ENCODE measurements at regions not wholly inside any gene's neighbourhood (a gene's known extent, or its start where the extent isn't known, plus 50 kb on each side); places are given as distances from the start of the nearest gene placed in this dataset.

DNA sequence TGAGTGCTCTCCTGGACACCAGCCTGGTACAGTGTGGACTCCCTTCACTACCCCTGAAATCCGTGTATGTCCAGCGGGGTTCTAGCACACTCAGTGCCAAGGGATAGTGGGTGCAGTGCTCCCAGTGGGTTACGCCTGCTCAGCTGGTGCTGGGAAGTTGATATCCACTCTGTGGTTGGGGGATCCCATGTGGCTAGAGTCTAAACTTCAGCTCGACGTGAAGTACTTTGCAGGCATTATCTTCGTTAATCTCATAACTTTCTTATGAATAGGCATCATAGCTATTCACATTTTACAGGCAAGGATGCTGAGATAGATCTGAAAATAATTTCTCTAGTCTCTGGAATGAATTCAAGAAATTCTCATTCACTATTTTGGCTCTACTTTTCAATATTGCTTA, 433.2 kb upstream of the HTR2A start:
- Histone ChIP-seq H3K9me3 (ENCODE audit: control insufficient read depth in 4 of 4, low read length in 3 of 4) (no peaks in the 10 kb centered on the region), H3K9ac (ENCODE audit: low read depth in 1 of 2, low read length in 2 of 2) (no peak overlapping the region), H3K27ac (ENCODE audit: low read depth in 1 of 2, low read length in 2 of 2) (no peak overlapping the region), H3K36me3 (ENCODE audit: control insufficient read depth in 4 of 4, insufficient read depth in 3 of 4, low read depth in 1 of 4, low read length in 3 of 4) (no peaks in the 10 kb centered on the region), H3K4me1 (ENCODE audit: control insufficient read depth in 4 of 4, insufficient read depth in 4 of 4, low read length in 3 of 4) (no peaks in the 10 kb centered on the region), H3K4me3 (ENCODE audit: low read depth in 1 of 3, low read length in 3 of 3) (no peak overlapping the region), H3K27me3 (ENCODE audit: control insufficient read depth in 4 of 4, insufficient read depth in 4 of 4, low read length in 3 of 4) (no peaks in the 10 kb centered on the region)
- no peak for DNase-seq (ENCODE audit: low spot score)
- TF ChIP-seq EGR1 (IDR thresholded peaks at IDR 0.05; ENCODE audit: low read depth in 2 of 2), result no peak
- no peak for TF ChIP-seq SP1 (IDR thresholded peaks at IDR 0.05)
- WGBS, result 84% methylated on average over 6 of the region's 6 CpGs

DNA sequence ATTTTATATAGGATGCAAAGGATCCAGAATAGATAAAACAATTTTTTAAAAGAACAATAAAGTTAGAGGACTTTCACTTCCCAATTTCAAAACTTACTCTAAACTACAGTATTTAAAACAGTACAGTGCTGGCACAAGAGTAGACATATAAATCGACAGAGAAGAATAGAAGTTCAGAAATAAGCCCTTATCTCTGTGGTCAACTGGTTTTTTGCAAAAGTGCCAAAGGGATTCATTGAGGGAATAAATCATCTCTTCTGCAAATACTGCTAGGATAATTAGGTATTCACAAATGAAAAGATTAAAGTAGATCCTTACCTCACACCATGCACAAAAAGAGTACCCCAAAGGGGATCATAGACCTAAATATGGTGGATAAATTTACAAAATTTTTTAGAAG, 431.0 kb upstream of the HTR2A start:
- Histone ChIP-seq H3K27ac (ENCODE audit: low read depth in 1 of 2, low read length in 2 of 2) (no peak overlapping the region), H3K9ac (ENCODE audit: low read depth in 1 of 2, low read length in 2 of 2) (no peak overlapping the region), H3K9me3 (ENCODE audit: control insufficient read depth in 4 of 4, low read length in 3 of 4) (no peaks in the 10 kb centered on the region), H3K4me3 (ENCODE audit: low read depth in 1 of 3, low read length in 3 of 3) (no peak overlapping the region), H3K36me3 (ENCODE audit: control insufficient read depth in 4 of 4, insufficient read depth in 3 of 4, low read depth in 1 of 4, low read length in 3 of 4) (no peaks in the 10 kb centered on the region), H3K4me1 (ENCODE audit: control insufficient read depth in 4 of 4, insufficient read depth in 4 of 4, low read length in 3 of 4) (no peaks in the 10 kb centered on the region), H3K27me3 (ENCODE audit: control insufficient read depth in 4 of 4, insufficient read depth in 4 of 4, low read length in 3 of 4) (no peaks in the 10 kb centered on the region)
- TF ChIP-seq HNF4G (IDR thresholded peaks at IDR 0.05) (no peak), TAF1 (conservative IDR thresholded peaks at IDR 0.05) (no peak), JUND (IDR thresholded peaks at IDR 0.05) (no peak), ATF3 (IDR thresholded peaks at IDR 0.05) (no peak), FOXA2 (IDR thresholded peaks at IDR 0.05) (no peak), EGR1 (IDR thresholded peaks at IDR 0.05; ENCODE audit: low read depth in 2 of 2) (no peak), MAX (IDR thresholded peaks at IDR 0.05) (no peak)
- 76% methylated on average over 1 of the region's 1 CpG for WGBS
- DNase-seq (ENCODE audit: low spot score), result no peak

DNA sequence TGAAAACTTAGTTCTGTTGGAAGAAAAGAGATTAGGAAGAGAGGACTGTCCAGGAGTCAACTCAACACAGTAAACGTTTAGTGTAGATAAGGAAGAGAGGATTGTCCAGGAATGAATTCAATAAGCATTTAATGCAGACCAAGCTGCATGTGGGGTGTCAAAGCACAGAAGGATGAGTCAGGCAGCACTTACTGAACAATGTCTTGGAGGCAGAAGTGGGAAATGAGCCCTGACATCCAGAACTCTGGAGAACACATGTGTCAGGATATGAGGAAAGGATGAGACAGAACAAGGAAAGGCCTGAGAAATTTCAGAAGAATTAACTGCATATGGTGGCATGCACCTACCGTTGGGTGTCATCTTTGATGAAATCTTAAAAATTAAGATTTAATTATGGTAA, 429.2 kb upstream of the HTR2A start:
- no peaks in the 10 kb centered on the region for H3K9me3 ChIP-seq (ENCODE audit: control insufficient read depth in 4 of 4, low read length in 3 of 4)
- no peak for DNase-seq (ENCODE audit: low spot score)
- WGBS, result 66% methylated on average over 2 of the region's 2 CpGs
- H3K4me3 ChIP-seq (ENCODE audit: low read depth in 1 of 3, low read length in 3 of 3), result no peak overlapping the region
- TF ChIP-seq SP1 (IDR thresholded peaks at IDR 0.05) (no peak), CTCF (IDR thresholded peaks at IDR 0.05; ENCODE audit: low read depth, low read length, missing input control) (no peak), FOXA1 (IDR thresholded peaks at IDR 0.05) (no peak), TAF1 (conservative IDR thresholded peaks at IDR 0.05) (no peak), GABPA (IDR thresholded peaks at IDR 0.05 in 1 of 2, conservative IDR thresholded peaks at IDR 0.05 in 1 of 2) (no peak), RXRA (IDR thresholded peaks at IDR 0.05) (no peak), REST (IDR thresholded peaks at IDR 0.05) (no peak)
- no peaks in the 10 kb centered on the region for H3K36me3 ChIP-seq (ENCODE audit: control insufficient read depth in 4 of 4, insufficient read depth in 3 of 4, low read depth in 1 of 4, low read length in 3 of 4)
- no peak overlapping the region for H3K27ac ChIP-seq (ENCODE audit: low read depth in 1 of 2, low read length in 2 of 2)
- no peaks in the 10 kb centered on the region for H3K4me1 ChIP-seq (ENCODE audit: control insufficient read depth in 4 of 4, insufficient read depth in 4 of 4, low read length in 3 of 4)
- H3K9ac ChIP-seq (ENCODE audit: low read depth in 1 of 2, low read length in 2 of 2), result no peak overlapping the region
- H3K27me3 ChIP-seq (ENCODE audit: control insufficient read depth in 4 of 4, insufficient read depth in 4 of 4, low read length in 3 of 4), result no peaks in the 10 kb centered on the region
